OCI-M1 (cell line): ENCODE measurements at regions not wholly inside any gene's neighbourhood (a gene's known extent, or its start where the extent isn't known, plus 50 kb on each side); places are given as distances from the start of the nearest gene placed in this dataset.
"Not testable (repeated sequence)": the region's sequence is repeated elsewhere in the genome, so short reads cannot be mapped to it uniquely, and the experiment has no call there.

Experiments
- DNase-seq: peaks from one replicate; lab custom pipeline; 2025; lab: John Stamatoyannopoulos, UW

GRCh38 chr1:242629396-242629795 lies 104.9 kb upstream of the PLD5 start:
- DNase-seq: no peak

- no peak for DNase-seq
Measured at GRCh38 chr1:242623756-242624155, 99.3 kb upstream of the PLD5 start.

DNA sequence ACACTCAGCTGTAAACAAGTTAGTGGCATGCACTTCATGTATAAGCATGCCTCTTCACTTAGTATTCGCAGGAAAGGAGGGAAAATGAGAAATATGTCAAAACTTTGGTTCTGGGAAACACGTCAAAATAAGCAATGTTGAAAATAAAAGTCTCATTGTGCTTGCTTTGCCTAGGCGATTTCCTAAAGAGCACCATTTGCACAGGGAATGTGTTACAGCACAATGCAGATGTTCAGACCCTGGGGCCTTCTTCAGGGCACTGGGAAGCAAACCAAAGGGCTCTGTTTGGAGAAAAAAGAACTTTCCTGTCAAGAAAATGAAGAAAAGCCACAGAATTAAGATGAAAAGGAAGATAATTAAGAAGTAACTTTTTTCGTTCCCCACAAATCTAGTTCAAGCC lies 98.6 kb upstream of the PLD5 start:
- no peak for DNase-seq

DNA sequence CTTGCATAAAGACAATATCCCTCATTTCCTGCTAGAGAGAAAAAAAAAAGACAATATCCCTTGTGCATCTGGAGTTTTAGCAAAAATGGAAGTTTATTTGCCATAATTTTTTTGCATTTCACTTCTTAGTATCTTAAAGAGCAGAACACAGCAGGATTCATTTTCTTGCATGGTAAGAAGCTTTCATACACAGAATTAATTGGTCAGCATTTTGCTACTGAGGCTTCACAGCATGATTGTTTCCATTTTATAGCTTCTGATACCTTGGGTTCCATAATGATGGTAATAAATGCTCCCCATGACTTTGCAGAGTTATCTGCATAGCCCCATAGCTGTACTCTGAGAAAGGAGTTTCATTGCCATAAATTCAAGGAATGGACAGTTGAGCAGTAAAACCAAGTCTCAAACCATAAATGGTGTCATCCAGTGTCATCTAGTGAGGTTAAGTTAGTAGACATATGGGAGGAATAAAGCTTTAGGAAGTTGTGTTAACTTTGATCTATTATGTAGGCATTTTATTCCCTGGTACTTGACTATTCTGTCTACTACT lies 88.8 kb upstream of the PLD5 start:
- DNase-seq: no peak

DNA sequence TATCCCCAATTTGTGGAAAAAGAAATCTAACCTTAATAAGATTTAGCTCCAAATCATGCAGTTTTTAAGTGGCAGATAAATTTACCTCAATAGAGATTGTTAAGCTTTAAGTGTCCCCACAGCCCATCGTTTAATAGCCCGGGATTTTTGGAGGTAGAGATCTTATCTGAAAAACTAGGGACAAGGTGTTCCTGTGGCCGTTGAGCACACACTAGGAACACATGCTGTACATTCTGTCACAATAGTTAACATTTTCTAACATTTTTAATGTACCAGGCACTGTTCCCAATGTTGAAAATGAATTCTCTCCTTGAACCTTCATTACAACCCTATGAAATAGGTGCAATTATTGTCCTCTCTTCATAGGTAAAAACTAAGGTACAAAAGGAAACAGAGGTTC lies 85.7 kb upstream of the PLD5 start:
- no peak for DNase-seq

- DNase-seq: no peak
Measured at GRCh38 chr1:242605521-242605920, 81.0 kb upstream of the PLD5 start.

- DNase-seq: no peak
Measured at GRCh38 chr1:242602001-242602400, 77.5 kb upstream of the PLD5 start.

- not testable (repeated sequence) for DNase-seq
Measured at GRCh38 chr1:242593756-242594155, 69.3 kb upstream of the PLD5 start.

DNA sequence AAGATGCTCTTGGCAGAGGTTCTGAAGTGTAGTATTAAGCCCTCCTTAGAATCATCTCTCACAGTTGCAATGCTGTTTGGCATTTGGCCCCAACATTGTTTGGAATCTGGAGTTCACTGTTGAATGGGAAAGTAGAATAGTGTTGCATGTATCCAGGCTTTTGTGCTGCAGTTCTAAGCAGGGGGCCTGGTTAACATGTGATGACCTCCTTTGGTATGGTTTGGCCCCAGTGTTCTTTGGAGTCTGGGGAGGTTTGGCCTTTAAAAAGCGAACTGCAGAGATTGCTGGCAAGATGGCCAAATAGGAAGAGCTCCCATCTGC lies 61.8 kb upstream of the PLD5 start:
- no peak for DNase-seq

- no peak for DNase-seq
Measured at GRCh38 chr1:242585616-242586359, 61.3 kb upstream of the PLD5 start.

- DNase-seq: no peak
Measured at GRCh38 chr1:242582669-242583068, 58.2 kb upstream of the PLD5 start.

DNA sequence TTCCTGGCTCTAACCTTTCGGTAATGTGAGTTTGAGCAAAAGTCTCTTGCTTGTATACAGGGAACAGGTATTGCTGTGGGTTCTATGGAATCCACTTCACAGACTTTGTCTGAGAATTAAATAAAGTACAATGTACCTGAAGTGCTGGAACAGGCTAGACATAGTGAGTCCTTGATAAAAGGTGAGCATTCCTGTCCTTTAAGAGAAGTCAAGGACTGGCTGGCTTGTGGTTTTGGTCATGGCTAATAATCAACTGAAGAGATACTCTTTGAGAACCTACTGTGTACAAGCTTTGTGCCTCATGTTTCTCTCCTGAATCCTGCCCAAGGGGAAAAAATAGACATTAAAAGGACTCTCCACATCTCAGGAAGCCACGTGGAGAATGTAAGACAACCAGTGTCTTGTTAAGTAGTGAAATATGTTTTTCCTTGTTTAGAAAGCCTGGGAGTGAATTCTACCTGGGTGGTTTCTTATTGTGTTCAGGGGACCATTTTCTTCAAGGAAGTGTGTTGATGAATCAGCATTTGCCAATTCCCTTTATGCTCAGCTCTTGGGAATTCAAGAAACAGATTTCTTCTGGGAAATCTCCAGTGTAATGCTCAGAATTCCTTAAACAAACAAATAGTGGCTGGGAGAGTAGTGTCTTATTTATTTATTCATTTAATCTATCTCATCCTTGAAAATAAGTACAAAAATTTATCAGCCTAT lies 55.2 kb upstream of the PLD5 start:
- no peak for DNase-seq
